ENCODE measurements at regions not wholly inside any gene's neighbourhood (a gene's known extent, or its start where the extent isn't known, plus 50 kb on each side); places are given as distances from the start of the nearest gene placed in this dataset.

DNA sequence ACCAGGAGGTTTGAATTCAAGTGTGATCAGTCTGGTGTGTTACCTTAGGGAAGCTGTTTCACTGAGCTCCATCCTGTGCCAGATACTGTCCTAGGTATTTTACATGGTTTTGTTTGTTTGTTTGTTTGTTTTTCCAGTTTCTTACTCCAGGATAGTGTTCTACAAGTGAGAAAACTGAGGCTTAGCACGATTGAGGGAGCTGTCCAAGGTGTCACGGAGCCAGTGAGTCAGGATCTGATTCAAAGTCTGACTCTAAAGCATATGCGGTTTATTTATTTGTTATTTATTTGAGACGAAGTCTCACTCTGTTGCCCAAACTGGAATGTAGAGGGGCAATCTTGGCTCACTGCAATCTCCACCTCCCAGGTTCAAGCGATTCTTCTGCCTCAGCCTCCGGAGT lies 79.7 kb upstream of the GNG2 start:
- POLR2A ChIA-PET = interaction anchor here (0.6 kb wide), 1 partner anchor 207 kb away, joined by 3 read pairs; no protein-coding TSS in a partner anchor
- Mint-ChIP-seq H3K36me3 (peaks cover 0 to 10% (median 7%) of the 10 kb centered on the region in 3 donors), H3K27me3 (peaks cover 3 to 18% (median 14%) of the 10 kb centered on the region in 5 donors), H3K9me3 (peaks cover 0 to 13% (median 7%) of the 10 kb centered on the region in 9 donors), H3K4me1 (peaks cover 9 to 24% (median 19%) of the 10 kb centered on the region in 4 donors), H3K27ac (peak overlapping the region in 1 of 10 donors; percentile 54), H3K4me3 (no peak overlapping the region)
- no peak for DNase-seq
- ATAC-seq = no peak

GRCh38 chr14:51781381-51781780 lies 79.0 kb upstream of the GNG2 start:
- POLR2A ChIA-PET = no interaction called here
- H3K27ac Mint-ChIP-seq = peak overlapping the region in 6 of 10 donors; percentile 4 to 60 (median 35)
- H3K36me3 Mint-ChIP-seq = peaks cover 0 to 17% (median 12%) of the 10 kb centered on the region in 3 donors
- H3K9me3 Mint-ChIP-seq = peaks cover 0 to 19% (median 11%) of the 10 kb centered on the region in 9 donors
- peaks cover 3 to 20% (median 11%) of the 10 kb centered on the region in 5 donors for H3K27me3 Mint-ChIP-seq
- DNase-seq (peak in 1 of 10 donors; percentile 6), ATAC-seq (peak; percentile 40)
- H3K4me1 Mint-ChIP-seq = peaks cover 7 to 21% (median 17%) of the 10 kb centered on the region in 4 donors
- peak overlapping the region in 2 of 10 donors; percentile 15 to 22 for H3K4me3 Mint-ChIP-seq

- H3K36me3 Mint-ChIP-seq = peaks cover 0 to 26% (median 20%) of the 10 kb centered on the region in 3 donors
- peaks cover 7 to 19% (median 15%) of the 10 kb centered on the region in 4 donors for H3K4me1 Mint-ChIP-seq
- H3K4me3 Mint-ChIP-seq = no peak overlapping the region
- POLR2A ChIA-PET = no interaction called here
- H3K27ac Mint-ChIP-seq = no peak overlapping the region
- peaks cover 3 to 20% (median 9%) of the 10 kb centered on the region in 5 donors for H3K27me3 Mint-ChIP-seq
- ATAC-seq (no peak), DNase-seq (no peak)
- H3K9me3 Mint-ChIP-seq = peaks cover 0 to 27% (median 18%) of the 10 kb centered on the region in 9 donors
These were observed 78.0 kb upstream of the GNG2 start for GRCh38 chr14:51782435-51782834.

DNA sequence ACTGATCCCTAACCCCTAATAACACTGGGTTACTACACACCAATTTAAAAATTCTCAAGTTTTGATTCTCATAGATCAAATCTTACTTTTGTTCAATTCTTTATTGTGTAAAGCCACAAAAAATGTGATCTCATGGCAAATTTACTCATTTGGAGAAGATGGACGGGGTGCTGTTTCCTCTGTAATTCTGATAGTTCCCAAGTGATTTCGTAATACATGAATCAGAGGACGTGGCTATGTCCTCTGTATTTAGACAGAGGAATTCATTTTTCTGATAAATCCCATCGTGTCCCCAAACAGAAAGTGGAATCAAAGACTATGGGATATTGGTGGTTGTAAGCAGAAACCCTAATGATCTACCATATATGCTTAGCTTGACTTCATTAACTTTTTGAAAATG lies 76.6 kb upstream of the GNG2 start:
- Mint-ChIP-seq H3K27me3 (peaks cover 2 to 15% (median 5%) of the 10 kb centered on the region in 5 donors), H3K9me3 (peaks cover 0 to 32% (median 18%) of the 10 kb centered on the region in 9 donors), H3K36me3 (peaks cover 0 to 26% (median 20%) of the 10 kb centered on the region in 3 donors), H3K4me3 (no peak overlapping the region), H3K4me1 (peaks cover 5 to 19% (median 15%) of the 10 kb centered on the region in 4 donors), H3K27ac (no peak overlapping the region)
- no peak for DNase-seq
- ATAC-seq = no peak
- POLR2A ChIA-PET = no interaction called here

DNA sequence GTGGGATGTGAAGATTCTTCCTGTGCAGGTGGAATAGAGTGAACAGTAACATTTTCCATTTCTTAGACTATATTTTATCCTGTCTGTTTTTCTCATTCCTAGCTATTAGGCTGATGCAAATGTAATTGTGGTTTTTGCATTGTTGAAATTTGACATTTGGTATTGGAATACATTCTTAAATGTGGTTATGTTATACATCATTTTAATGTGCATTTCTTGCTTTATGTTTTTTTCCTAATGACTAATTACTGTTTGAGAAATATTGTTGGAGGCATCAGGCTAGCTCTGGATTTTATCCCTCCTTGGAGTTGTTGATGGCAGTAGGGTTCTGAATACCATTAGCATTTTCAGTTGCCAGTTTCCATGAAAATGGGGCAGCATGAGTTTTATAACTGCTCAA lies 75.9 kb upstream of the GNG2 start:
- DNase-seq (no peak), ATAC-seq (no peak)
- Mint-ChIP-seq H3K27ac (no peak overlapping the region), H3K4me1 (peaks cover 5 to 19% (median 15%) of the 10 kb centered on the region in 4 donors), H3K27me3 (peaks cover 2 to 16% (median 7%) of the 10 kb centered on the region in 5 donors), H3K9me3 (peaks cover 0 to 32% (median 18%) of the 10 kb centered on the region in 9 donors), H3K4me3 (no peak overlapping the region), H3K36me3 (peaks cover 0 to 26% (median 20%) of the 10 kb centered on the region in 3 donors)
- POLR2A ChIA-PET = no interaction called here

DNA sequence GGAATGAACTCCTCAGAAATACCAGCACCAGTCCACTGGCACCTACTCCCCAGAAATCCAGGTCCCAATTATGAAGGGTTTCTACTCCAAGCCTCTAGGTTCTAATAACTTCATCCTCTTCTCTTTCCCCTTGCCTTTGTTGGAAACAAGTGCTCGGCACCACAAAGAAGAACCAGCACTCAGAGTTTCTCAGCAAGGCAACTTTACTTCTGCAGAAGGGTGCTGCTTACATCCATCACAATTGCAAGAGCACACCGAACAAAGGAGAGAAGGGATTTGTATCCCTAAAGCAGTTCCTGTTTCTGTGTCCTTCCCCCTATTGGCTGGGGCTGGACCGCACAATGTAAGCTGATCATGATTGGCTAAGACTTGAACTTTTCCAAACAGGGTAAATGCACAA lies 74.2 kb upstream of the GNG2 start:
- Mint-ChIP-seq H3K4me3 (no peak overlapping the region), H3K9me3 (peaks cover 0 to 32% (median 18%) of the 10 kb centered on the region in 9 donors), H3K36me3 (peaks cover 0 to 26% (median 20%) of the 10 kb centered on the region in 3 donors), H3K27me3 (peaks cover 2 to 23% (median 17%) of the 10 kb centered on the region in 5 donors), H3K4me1 (peaks cover 2 to 12% (median 6%) of the 10 kb centered on the region in 4 donors), H3K27ac (no peak overlapping the region)
- no peak for ATAC-seq
- POLR2A ChIA-PET = no interaction called here
- DNase-seq = no peak

- DNase-seq = no peak
- H3K4me3 Mint-ChIP-seq = no peak overlapping the region
- peaks cover 0 to 32% (median 18%) of the 10 kb centered on the region in 9 donors for H3K9me3 Mint-ChIP-seq
- POLR2A ChIA-PET = interaction anchor here (0.5 kb wide), 1 partner anchor 16 kb away, joined by 4 read pairs; no protein-coding TSS in a partner anchor
- no peak overlapping the region for H3K27ac Mint-ChIP-seq
- peaks cover 2 to 24% (median 19%) of the 10 kb centered on the region in 5 donors for H3K27me3 Mint-ChIP-seq
- H3K4me1 Mint-ChIP-seq = peaks cover 0 to 5% (median under 1%) of the 10 kb centered on the region in 4 donors
- ATAC-seq = no peak
- peaks cover 0 to 26% (median 20%) of the 10 kb centered on the region in 3 donors for H3K36me3 Mint-ChIP-seq
These were observed 73.1 kb upstream of the GNG2 start for GRCh38 chr14:51787352-51787751.

DNA sequence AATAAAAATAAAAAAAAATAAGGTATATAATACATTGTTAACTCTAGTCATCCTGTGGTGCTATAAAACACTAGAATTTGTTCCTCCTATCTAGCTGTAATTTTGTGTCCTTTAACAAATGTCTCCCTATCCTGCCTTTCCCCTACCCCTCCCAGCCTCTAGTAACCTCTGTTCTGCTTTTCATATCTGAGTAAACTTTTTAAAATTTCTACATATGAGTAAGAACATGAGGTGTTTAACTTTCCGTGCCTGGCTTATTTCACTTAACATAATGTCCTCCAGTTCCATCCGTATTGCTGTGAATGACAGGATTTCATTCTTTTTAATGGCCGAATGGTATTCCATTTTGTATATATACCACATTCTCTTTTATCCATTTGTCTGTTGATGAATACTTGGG lies 71.3 kb upstream of the GNG2 start:
- peaks cover 2 to 22% (median 18%) of the 10 kb centered on the region in 5 donors for H3K27me3 Mint-ChIP-seq
- POLR2A ChIA-PET = no interaction called here
- peaks cover 0 to 32% (median 18%) of the 10 kb centered on the region in 9 donors for H3K9me3 Mint-ChIP-seq
- ATAC-seq = no peak
- H3K4me1 Mint-ChIP-seq = peaks cover 0 to 5% (median under 1%) of the 10 kb centered on the region in 4 donors
- H3K36me3 Mint-ChIP-seq = peaks cover 0 to 26% (median 20%) of the 10 kb centered on the region in 3 donors
- DNase-seq = no peak
- H3K27ac Mint-ChIP-seq = no peak overlapping the region
- H3K4me3 Mint-ChIP-seq = no peak overlapping the region

- peaks cover 0 to 26% (median 20%) of the 10 kb centered on the region in 3 donors for H3K36me3 Mint-ChIP-seq
- peaks cover 0 to 31% (median 18%) of the 10 kb centered on the region in 9 donors for H3K9me3 Mint-ChIP-seq
- POLR2A ChIA-PET = no interaction called here
- peaks cover 2 to 22% (median 17%) of the 10 kb centered on the region in 5 donors for H3K27me3 Mint-ChIP-seq
- no peak overlapping the region for H3K27ac Mint-ChIP-seq
- no peak overlapping the region for H3K4me3 Mint-ChIP-seq
- no peak for DNase-seq
- peaks cover 0 to 5% (median under 1%) of the 10 kb centered on the region in 4 donors for H3K4me1 Mint-ChIP-seq
- ATAC-seq = no peak
These were observed 70.8 kb upstream of the GNG2 start for GRCh38 chr14:51789596-51789995.

DNA sequence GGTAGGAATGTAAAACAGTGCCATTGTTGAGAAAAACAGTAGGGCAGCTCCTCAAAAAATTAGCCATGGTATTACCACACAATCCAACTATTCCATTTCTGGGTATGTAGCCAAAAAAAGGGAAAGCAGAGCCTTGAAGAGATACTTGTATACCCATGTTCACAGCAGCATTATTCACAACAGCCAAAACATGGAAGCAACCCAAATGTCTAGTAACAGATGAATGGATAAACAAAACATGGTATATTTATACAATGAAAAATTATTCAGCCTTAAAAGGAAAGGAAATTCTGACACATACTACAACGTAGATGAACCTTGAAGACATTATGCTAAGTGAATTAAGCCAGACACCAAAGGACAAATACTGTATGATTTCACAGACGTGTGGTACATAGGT lies 67.6 kb upstream of the GNG2 start:
- peaks cover 0 to 5% (median under 1%) of the 10 kb centered on the region in 4 donors for H3K4me1 Mint-ChIP-seq
- H3K27me3 Mint-ChIP-seq = peaks cover 0 to 14% (median 8%) of the 10 kb centered on the region in 5 donors
- no peaks in the 10 kb centered on the region for H3K36me3 Mint-ChIP-seq
- no peak overlapping the region for H3K27ac Mint-ChIP-seq
- DNase-seq = no peak
- H3K9me3 Mint-ChIP-seq = peaks cover 0 to 6% (median 0%) of the 10 kb centered on the region in 9 donors
- POLR2A ChIA-PET = no interaction called here
- H3K4me3 Mint-ChIP-seq = no peak overlapping the region
- no peak for ATAC-seq

DNA sequence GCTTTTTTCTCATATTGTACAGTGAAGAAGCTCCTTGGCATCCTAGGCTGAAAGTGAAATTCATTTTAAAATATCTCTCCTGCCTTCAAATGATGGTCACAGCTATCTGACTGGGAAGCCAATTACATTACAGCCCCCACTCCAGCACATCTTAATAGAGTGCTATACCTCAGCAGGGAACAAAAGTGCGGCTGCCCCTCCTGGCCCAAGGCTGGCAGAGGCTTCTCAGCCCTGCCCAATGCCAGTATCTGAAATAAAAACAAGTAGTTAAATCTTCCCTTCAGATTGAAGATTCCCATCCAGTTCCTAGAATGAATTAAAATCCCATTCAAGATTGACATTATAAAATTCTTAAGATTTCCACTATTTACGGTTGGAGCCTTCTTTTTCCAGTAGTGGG lies 54.9 kb upstream of the GNG2 start:
- DNase-seq (no peak), ATAC-seq (no peak)
- H3K27ac Mint-ChIP-seq = no peak overlapping the region
- no peak overlapping the region for H3K4me3 Mint-ChIP-seq
- peaks cover 0 to 11% (median 7%) of the 10 kb centered on the region in 3 donors for H3K36me3 Mint-ChIP-seq
- peaks cover 0 to 2% (median 0%) of the 10 kb centered on the region in 4 donors for H3K4me1 Mint-ChIP-seq
- H3K9me3 Mint-ChIP-seq = peaks cover 0 to 11% (median 2%) of the 10 kb centered on the region in 9 donors
- POLR2A ChIA-PET = no interaction called here
- H3K27me3 Mint-ChIP-seq = peaks cover 0 to 5% (median 1%) of the 10 kb centered on the region in 5 donors

- H3K27me3 Mint-ChIP-seq = peaks cover 0 to 5% (median 1%) of the 10 kb centered on the region in 5 donors
- no peak for ATAC-seq
- H3K36me3 Mint-ChIP-seq = peaks cover 0 to 11% (median 7%) of the 10 kb centered on the region in 3 donors
- DNase-seq = no peak
- peaks cover 0 to 11% (median 2%) of the 10 kb centered on the region in 9 donors for H3K9me3 Mint-ChIP-seq
- no peak overlapping the region for H3K27ac Mint-ChIP-seq
- peaks cover 0 to 2% (median 0%) of the 10 kb centered on the region in 4 donors for H3K4me1 Mint-ChIP-seq
- H3K4me3 Mint-ChIP-seq = no peak overlapping the region
- POLR2A ChIA-PET = interaction anchor here (0.6 kb wide), 1 partner anchor 36 kb away, joined by 3 read pairs; no protein-coding TSS in a partner anchor
These were observed 54.1 kb upstream of the GNG2 start for GRCh38 chr14:51806026-51807023.

All from naive thymus-derived CD8-positive, alpha-beta T cell (primary cell).